HG02610 (cell line): ENCODE measurements at regions not wholly inside any gene's neighbourhood (a gene's known extent, or its start where the extent isn't known, plus 50 kb on each side); places are given as distances from the start of the nearest gene placed in this dataset.
A peak's percentile ranks its signal among the peaks of the same experiment; 100 is the strongest.

Source experiments
- ATAC-seq: cut with Tn5 transposase; IDR thresholded peaks from one replicate; pipeline ENCODE4 v1.9.1; 2021; ENCODE audit warnings: mild to moderate bottlenecking, moderate library complexity; ENCODE audit not compliant: unreplicated experiment

- no peak for ATAC-seq
These were observed 129.1 kb upstream of the FBN2 start for GRCh38 chr5:128667152-128667551.

- ATAC-seq: no peak
These were observed 129.7 kb upstream of the FBN2 start for GRCh38 chr5:128667751-128668150.

GRCh38 chr5:128668921-128669320, 130.9 kb upstream of the FBN2 start:
- no peak for ATAC-seq

GRCh38 chr5:128669803-128670202, 131.8 kb upstream of the FBN2 start:
- no peak for ATAC-seq

- ATAC-seq: no peak
These were observed 133.9 kb upstream of the FBN2 start for GRCh38 chr5:128671943-128672342.

GRCh38 chr5:128673000-128673399, 135.0 kb upstream of the FBN2 start:
- no peak for ATAC-seq

GRCh38 chr5:128673411-128673957, 135.4 kb upstream of the FBN2 start:
- ATAC-seq: no peak

GRCh38 chr5:128673970-128674369, 135.9 kb upstream of the FBN2 start:
- no peak for ATAC-seq

GRCh38 chr5:128674837-128675446, 136.9 kb upstream of the FBN2 start:
- ATAC-seq: peak; percentile 82

- ATAC-seq: no peak
These were observed 143.1 kb upstream of the FBN2 start for GRCh38 chr5:128681096-128681495.

GRCh38 chr5:128681764-128682592, 143.9 kb upstream of the FBN2 start:
- no peak for ATAC-seq

- no peak for ATAC-seq
These were observed 144.6 kb upstream of the FBN2 start for GRCh38 chr5:128682669-128683068.

GRCh38 chr5:128684961-128685360, 146.9 kb upstream of the FBN2 start:
- no peak for ATAC-seq

- no peak for ATAC-seq
These were observed 149.9 kb upstream of the FBN2 start for GRCh38 chr5:128687930-128688329.

GRCh38 chr5:128693764-128694163, 155.7 kb upstream of the FBN2 start:
- ATAC-seq: no peak

- no peak for ATAC-seq
These were observed 157.9 kb upstream of the FBN2 start for GRCh38 chr5:128695791-128696530.

- ATAC-seq: no peak
These were observed 163.3 kb upstream of the FBN2 start for GRCh38 chr5:128701301-128701700.

- ATAC-seq: no peak
These were observed 165.3 kb upstream of the FBN2 start for GRCh38 chr5:128703322-128703721.

- ATAC-seq: no peak
These were observed 168.2 kb upstream of the FBN2 start for GRCh38 chr5:128706269-128706668.

GRCh38 chr5:128708841-128709240, 170.8 kb upstream of the FBN2 start:
- no peak for ATAC-seq

- ATAC-seq: no peak
These were observed 173.2 kb upstream of the FBN2 start for GRCh38 chr5:128711216-128711615.

GRCh38 chr5:128714551-128714950, 176.5 kb upstream of the FBN2 start:
- ATAC-seq: no peak
